ENCODE measurements at regions not wholly inside any gene's neighbourhood (a gene's known extent, or its start where the extent isn't known, plus 50 kb on each side); places are given as distances from the start of the nearest gene placed in this dataset.
"Not testable (repeated sequence)": the region's sequence is repeated elsewhere in the genome, so short reads cannot be mapped to it uniquely, and the experiment has no call there.

DNA sequence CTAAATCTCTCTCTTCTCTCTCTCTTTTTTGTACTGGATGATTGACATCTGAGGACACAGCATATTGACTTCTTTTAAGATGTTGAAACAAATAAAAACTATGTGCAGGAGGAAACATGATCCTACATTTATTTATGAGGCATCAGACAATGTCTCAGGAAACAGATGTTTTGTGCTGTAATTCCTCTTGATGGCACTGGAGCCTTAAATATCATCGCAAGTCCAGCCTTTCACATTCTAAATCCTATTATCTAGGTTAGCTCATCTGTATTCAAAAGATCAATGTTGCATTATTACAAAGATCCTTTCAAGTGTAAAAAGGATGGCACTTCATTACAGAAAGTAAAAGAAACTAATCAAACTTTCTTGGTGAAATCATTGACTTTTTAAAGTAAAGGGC, 63.9 kb downstream of the MAT2B start:
- Histone ChIP-seq H3K4me3 (no peak overlapping the region), H3K27ac (no peak overlapping the region)

DNA sequence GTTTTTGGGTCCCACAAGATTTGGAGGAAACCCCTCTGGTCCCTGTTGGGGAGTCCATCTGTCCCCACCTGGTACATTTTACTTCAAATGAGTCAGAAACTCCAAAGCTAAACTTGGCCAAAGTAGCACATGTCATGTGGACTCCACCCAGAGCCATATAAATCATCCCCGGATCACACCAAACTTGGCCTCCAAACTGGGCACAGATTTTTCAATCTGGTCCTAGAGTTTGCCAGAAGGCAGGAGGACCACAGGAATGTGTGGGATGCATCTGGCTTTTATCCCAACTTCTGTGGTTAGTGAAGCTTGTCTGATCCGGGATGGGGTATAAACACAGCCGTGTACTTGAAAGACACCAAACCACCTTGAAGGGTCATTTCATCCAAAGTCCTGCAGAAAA, 66.3 kb downstream of the MAT2B start:
- Histone ChIP-seq H3K4me3 (no peak overlapping the region), H3K27ac (no peak overlapping the region)

DNA sequence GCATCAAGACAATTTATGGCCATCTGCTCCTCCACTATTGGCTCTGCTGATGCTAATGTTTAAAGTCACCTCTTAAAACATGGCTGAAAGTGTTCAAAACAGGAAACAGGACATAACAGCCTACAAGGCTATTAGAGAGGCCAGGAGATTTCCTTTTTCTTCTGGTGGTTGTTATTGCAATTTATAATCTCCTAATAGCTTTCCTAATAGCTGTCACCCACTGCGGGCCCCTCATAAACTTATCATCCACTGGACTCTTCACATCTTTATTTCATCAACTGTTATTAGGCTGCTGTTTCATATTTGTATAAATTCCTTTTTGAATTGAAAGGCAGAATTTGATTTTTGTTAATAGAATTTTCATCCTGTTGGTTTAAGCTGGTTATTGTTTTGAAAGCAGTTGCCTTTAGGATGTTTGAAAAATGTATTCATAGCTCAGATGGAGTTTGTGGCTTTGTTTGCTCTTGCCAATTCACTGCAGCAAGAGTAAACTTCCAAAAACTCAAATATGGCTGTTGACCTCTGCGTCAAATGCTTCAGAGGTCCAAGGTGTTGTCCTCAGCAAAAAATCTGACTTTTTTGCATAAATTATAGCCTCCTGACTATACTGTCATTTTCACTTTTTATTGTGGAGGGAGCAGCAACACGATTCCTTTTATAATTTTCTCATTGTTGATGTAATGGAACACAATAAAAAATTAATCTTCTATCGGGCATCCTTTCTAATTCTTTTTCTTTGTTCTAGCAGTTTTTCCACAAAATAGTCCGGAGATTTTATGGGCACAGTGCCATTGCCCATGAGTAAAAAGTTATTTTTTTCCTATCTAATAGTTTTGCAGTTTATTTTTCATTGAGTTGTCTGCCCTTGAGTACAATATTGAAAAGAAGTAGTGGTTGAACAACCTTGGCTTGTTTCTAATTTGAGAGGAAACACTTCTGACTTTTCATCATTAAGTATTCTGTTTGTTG, 69.3 kb downstream of the MAT2B start:
- H3K27ac ChIP-seq = no peak overlapping the region
- no peak overlapping the region for H3K4me3 ChIP-seq

DNA sequence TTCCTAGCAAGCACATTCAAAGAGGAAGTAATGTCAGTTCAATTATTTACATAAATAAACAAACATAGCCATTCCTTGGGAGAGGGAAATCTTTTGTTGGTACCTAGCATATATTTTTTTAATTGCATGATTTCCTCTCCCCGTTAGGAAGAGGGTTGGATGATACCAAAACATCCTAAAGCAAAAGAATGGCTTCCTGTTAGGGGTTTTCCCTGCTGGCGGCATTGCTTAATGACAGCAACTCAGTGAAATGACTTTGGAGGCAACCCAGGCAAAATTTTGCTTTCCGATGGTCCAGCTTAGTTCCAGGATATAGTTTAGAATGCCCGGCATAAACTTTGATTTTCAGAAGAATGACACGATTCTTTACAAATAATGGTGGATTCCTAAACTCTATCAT, 73.2 kb downstream of the MAT2B start:
- Histone ChIP-seq H3K27ac (no peak overlapping the region), H3K4me3 (no peak overlapping the region)

DNA sequence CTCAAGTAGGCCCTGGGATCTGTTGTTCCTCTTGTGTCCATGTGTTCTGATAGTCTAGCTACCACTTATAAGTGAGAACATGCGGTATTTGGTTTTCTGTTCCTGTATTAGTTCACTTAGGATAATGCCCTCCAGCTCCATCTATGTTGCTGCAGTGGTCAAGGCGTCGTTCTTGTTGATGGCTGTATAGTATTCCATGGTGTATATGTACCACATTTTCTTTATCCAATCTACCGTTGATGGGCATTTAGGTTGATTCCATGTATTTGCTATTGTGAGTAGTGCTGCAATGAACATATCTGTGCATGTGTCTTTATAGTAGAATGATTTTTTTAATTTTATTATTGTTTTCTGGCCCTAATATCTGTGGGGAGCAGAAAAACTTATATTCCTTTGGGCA, 74.3 kb downstream of the MAT2B start:
- Histone ChIP-seq H3K27ac (no peak overlapping the region), H3K4me3 (no peak overlapping the region)

DNA sequence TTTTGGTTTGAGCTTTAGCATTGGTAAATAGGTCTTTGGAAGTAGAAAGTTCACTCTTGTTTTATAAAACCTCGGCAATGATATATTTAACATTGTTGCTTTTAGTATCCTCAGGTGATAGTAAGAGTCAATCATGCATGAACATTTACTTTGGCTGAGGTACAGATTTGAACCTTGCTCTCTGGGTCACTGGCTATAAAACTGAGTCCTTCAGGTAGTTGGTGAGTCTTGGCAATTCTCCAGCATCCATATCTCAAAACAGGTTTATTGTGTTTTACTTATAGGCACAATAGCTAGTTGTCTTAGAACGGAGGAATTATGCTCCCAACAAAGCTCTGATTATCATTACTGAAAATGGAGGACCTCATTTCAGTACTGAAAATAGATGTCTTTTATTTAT, 75.1 kb downstream of the MAT2B start:
- H3K4me3 ChIP-seq = no peak overlapping the region
- no peak overlapping the region for H3K27ac ChIP-seq

DNA sequence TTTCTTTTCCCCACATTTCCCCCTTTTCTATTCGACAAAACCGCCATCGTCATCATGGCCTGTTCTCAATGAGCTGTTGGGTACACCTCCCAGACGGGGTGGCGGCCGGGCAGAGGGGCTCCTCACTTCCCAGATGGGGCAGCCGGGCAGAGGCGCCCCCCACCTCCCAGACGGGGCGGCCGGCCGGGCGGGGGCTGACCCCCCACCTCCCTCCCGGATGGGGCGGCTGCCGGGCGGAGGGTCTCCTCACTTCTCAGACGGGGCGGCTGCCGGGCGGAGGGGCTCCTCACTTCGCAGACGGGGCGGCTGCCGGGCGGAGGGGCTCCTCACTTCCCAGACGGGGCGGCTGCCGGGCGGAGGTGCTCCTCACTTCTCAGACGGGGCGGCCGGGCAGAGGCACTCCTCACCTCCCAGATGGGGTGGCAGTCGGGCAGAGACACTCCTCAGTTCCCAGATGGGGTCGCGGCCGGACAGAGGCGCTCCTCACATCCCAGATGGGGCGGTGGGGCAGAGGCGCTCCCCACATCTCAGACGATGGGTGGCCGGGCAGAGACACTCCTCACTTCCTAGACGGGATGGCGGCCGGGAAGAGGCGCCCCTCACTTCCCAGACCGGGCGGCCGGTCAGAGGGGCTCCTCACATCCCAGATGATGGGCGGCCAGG, 78.2 kb downstream of the MAT2B start:
- H3K27ac ChIP-seq, H3K4me3 ChIP-seq: not testable (repeated sequence)

DNA sequence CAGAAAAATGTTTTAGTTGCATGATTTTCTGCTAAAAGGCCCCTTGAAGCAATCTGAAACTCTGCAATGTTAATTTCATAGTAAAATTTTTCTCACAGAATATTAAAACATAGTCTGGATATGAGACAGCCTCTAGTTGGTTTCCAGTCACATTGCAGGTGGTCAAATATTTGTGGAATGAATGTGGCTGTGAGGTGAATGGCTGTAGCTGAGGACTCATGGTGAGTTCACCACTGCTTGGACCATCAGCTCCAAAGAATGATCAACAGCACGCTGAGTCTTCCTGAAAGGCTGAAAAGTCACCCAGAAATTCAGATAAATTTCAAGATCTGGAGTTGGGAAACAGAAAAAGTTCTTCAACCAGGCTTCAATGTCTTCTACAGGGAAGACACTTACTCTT, 79.8 kb downstream of the MAT2B start:
- H3K27ac ChIP-seq = no peak overlapping the region
- H3K4me3 ChIP-seq = no peak overlapping the region

DNA sequence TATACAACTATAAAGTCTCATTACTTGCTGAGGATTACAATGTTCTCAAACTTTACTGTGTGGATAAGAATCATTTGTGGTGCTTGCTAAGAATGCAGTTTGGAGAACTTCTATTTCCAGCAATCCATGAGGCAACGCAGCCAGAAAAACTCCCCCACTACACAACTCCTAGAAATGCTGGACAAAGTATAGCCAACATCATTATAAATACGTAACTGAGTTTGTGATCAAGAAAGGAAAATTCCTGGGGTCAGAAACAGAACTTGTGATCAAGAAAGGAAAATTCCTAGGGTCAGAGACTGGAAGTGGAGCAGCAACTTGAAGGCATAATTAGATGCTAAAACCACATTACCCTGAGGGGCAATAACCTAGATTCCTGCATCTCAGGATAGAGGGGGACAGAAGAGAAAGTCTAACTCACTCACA, 81.1 kb downstream of the MAT2B start:
- H3K4me3 ChIP-seq = no peak overlapping the region
- H3K27ac ChIP-seq = no peak overlapping the region

DNA sequence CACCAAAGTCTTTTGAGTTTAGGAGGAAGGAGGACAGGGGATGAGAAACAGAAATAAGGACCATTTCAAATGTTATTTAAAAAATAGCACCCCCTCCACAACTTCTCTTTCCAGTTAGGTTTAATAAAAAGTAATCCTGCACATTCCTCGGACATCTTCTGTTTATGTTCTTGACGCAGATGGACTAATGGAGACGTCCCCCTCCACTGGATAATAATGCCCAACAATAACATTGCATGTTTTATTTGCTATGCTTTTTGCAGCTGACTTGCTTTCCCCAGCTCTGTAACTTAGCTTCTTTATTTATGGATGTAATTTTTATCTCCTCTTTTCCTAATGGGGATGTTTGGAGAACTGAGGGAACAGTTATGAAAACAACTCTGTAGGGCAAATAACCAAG, 89.5 kb downstream of the MAT2B start:
- Histone ChIP-seq H3K27ac (no peak overlapping the region), H3K4me3 (no peak overlapping the region)

DNA sequence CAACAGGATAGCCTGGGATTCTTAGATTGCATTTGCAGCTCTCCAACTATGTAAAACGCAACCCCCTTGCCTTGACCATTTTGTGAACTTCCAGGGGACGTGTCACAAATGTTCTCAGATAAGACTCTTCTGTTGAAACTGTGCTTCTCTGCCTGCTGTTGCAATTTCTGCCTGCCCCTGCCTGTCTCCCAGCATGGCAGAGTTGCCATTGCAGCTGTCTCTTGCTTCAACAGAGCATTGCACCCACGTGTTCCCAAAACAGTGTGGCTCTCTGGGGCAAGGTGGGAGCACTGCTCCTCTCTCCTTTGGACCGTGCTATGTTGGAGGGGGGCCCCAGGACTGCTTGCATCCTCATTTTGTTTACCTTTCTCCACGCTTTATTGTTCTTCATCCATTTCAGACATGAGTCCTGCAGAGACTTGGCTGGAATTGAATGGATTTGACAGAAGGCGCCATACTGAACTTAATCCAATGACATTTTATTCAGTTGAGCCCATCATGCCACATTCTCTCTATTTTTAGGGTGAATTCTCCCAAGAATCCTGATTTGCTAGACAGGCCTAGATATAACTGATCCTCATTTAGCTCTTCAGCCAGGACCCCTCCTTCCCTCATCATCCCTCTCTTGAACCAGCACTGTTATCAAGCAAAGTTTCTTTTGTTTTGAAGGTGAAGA, 90.7 kb downstream of the MAT2B start:
- Histone ChIP-seq H3K27ac (no peak overlapping the region), H3K4me3 (no peak overlapping the region)

DNA sequence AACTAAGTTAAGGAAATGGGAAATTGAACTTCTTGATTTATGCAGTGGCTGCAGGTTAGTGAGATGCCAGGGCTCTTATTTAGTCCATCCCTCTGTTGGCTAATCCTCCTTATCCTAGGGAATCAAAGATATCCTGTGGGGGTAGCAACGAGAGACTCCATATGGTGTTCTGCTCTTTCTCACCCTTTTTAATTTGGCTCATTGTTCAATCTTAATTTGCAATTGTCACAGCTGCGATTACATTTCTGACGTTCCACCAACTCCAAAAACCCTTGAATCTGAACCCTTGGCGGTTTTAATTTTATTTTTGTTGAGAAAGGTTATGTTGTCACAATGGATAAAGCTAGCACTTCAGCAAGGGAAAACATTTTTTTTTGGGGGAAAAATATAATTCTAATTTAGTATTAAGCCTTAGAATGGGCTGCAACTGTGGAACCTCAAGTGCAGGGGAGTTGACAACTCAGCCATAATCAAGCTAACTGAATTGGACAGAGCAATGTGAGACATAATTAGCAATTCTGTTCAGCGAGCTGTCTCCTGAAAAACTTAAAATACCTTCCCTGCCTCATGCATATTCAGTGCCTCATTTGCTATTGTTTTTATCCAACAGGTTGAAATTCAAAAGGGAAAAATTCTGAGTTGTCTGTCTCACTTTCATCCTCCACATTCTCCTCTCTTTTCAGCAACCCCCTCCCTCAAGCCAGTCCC, 91.3 kb downstream of the MAT2B start:
- Histone ChIP-seq H3K27ac (no peak overlapping the region), H3K4me3 (no peak overlapping the region)

DNA sequence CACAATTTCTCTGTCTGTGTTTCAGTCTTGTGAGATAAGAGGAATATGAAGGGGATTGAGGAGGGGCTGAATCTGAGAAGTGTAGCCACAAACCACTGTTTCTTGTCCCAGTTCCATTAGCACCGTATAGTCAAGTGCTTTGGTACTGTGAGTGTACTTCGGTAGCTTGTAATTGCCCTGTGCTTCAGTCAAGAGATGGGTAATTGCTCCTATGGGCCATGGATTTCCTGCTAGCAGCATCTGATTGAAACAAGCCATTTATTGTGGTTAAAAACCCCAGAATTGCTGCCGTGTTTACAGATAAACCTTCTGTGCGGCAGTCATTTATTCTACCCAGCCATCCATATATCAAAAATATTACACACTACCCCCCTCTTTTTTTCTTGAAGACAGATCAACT, 98.6 kb downstream of the MAT2B start:
- Histone ChIP-seq H3K4me3 (no peak overlapping the region), H3K27ac (no peak overlapping the region)

DNA sequence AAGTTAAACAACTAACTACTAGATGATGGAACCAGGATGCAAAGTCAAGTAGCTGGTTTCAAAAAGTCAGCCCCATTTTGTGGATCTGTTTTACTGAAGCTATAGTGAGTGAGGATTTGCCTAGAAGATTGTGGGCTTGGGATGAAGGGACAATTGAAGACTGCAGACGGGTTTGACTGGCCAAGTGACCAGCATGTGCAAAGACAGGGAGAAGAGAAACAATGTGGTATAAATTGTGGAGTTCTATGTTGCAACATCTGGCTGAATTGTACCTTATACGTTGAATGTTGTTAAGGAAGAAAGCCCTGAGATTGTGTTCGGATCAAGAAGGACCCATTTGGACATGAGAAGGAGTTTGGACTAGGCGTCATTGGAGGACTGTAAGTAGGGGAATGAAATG, 101.8 kb downstream of the MAT2B start:
- Histone ChIP-seq H3K4me3 (no peak overlapping the region), H3K27ac (no peak overlapping the region)

DNA sequence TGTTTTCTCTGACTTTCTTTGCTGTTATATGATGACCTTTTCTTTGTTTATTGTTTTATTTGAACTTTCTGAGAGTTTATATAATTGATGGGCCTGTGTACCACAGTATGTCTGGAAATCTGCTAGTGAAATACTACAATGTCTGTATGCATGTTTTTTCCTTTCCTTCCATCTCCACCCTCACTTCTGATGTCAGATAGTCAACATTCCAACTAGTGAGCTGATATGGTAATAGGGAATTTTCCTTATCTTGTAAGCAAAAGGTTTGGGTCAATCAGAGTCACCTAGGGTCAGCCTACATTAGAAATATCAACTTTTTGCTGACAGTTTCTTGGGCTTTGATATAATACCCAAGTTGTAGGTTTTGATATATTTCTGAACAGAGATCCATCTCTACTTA, 103.2 kb downstream of the MAT2B start:
- Histone ChIP-seq H3K27ac (no peak overlapping the region), H3K4me3 (no peak overlapping the region)

DNA sequence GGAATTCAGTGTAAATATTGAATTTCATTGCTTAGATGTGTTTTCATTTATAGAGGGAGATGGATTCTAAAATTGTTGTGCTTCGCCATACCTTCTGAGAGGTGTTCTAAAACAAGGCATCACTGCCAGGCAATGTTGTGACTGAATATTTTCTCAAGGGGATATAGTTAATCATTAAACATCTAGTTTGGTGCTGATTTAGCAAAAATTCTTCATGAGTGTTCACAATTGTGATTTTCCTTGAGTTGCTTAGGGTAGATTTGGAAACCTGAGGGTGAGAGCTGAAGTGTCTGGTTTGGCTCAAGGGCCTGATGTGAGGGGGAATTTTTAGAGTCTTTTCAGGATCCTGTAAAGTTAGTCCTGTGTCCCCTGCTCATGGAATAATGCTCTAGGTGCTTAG, 104.5 kb downstream of the MAT2B start:
- H3K27ac ChIP-seq = no peak overlapping the region
- no peak overlapping the region for H3K4me3 ChIP-seq

DNA sequence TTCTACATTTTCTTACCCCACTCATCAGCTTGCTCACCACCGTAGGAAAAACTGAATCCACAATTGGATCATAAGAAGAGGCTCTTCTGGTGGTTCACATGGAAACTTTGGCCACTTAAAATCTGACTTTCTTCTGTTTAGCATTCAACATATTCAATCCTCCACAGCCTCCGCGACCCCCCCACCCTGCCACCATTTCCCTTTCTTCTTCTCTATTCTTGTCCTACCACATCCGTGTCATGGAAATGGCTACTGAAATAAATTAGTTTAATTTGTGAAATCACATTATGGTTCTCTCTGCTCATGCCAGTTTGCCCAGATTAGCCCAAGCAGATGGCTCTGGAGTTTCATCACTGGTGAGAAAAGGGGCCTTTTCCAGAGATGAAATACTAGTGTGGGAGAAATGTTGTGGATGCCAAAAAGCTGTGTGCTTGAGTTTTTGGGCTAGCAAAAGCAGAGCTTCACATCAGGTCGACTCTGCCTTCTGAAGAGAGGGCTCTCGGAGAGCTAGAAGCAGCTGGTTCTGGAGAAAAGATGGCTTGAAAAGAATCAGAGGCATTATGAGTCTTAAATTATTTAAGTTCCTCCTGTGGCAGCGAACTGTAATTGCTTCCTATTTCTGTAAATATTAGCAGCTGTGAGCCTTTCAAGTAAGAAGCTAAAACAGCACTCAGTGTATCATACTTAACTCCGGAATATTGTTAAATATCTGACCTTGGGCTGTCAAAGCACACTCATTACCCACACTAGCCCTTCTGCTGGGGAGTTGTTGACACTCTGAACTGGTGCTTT, 107.1 kb downstream of the MAT2B start:
- Histone ChIP-seq H3K27ac (no peak overlapping the region), H3K4me3 (no peak overlapping the region)

DNA sequence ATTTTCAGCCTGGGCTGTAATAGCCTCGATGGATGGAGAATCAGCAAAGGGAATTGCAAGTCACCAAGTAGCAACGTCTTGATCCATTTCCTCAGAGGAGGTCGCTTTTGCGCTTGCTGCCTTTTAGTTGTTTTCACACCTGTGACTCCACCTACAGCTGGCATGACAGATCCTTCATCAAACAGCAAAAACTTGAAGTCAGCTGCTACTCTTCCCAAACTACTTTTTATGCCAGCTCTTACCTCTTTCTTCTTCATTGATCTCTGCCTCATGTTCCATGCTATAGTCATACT, 107.7 kb downstream of the MAT2B start:
- Histone ChIP-seq H3K27ac (no peak overlapping the region), H3K4me3 (no peak overlapping the region)

DNA sequence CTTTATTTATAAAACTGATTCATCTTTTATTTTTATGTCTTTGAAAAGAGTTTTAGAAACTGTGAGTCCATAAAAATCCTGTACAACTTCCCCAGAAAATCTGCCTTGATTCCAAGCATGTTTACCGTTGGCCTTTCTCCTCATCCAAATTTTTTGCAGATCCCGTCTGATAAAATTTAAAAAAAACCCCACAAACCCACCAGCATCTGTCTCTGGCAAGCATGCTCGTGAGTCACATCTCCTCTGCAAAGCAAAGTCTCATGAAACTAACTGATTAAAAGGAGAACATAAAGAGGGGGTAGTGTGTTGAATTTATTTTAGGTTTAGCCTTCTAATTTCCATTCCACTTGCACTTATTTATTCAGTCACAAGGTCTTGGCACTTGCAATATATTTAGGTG, 109.4 kb downstream of the MAT2B start:
- Histone ChIP-seq H3K27ac (no peak overlapping the region), H3K4me3 (no peak overlapping the region)
